Sigmoid colon (tissue), 4 donors: ENCODE measurements at regions not wholly inside any gene's neighbourhood (a gene's known extent, or its start where the extent isn't known, plus 50 kb on each side); places are given as distances from the start of the nearest gene placed in this dataset.

Experiments
- CTCF ChIP-seq, 4 experiments: fragments of 450-650 bp in 3 of 4; fragments of 200-600 bp in 1 of 4; IDR thresholded peaks; one replicate each; pipeline ENCODE4 v1.5.1; 2016 to 2019; ENCODE audit warnings: antibody characterized with exemption in 4 of 4, mild to moderate bottlenecking in 3 of 4, moderate library complexity in 2 of 4
- EP300 ChIP-seq, 4 donors: sonication (generic); formaldehyde crosslinking; IDR thresholded peaks; one replicate each; pipeline ENCODE4 v1.6.1; 2017; ENCODE audit warnings: antibody characterized with exemption in 4 of 4
- POLR2A ChIP-seq, 2 donors: fragments of 450-650 bp; IDR thresholded peaks; one replicate each; pipeline ENCODE4 v1.6.1; 2016; ENCODE audit warnings: antibody characterized with exemption in 2 of 2, mild to moderate bottlenecking in 2 of 2, moderate library complexity in 2 of 2
- POLR2AphosphoS5 ChIP-seq, 4 donors: sonication (generic); formaldehyde crosslinking; IDR thresholded peaks; one replicate each; pipeline ENCODE4 v1.6.1; 2017; ENCODE audit warnings: antibody characterized with exemption in 4 of 4

DNA sequence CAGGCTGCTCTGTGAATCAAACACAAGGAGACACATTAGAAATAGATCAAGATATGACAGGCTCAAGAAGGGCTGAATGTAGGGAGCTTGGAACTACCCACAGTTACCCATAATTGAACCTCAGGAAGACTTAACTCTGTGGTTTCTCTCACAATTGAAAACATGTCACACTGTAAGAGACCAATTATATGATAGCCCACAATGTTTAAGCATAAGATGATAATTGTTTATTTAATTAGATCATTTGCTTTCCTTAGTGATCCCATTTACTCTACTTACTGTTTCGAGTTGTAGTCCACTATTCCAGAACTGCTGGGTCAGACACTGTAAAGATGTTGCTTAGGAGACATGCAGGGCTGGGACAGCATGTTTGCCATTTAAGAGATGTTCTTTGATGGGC is 201.3 kb upstream of the RARB start:
- TF ChIP-seq CTCF (IDR thresholded peaks at IDR 0.05) (no peak), EP300 (IDR thresholded peaks at IDR 0.05) (no peak), POLR2A (IDR thresholded peaks at IDR 0.05) (no peak), POLR2AphosphoS5 (IDR thresholded peaks at IDR 0.05) (no peak)
